Spinal cord (tissue), 9 donors: ENCODE measurements at regions not wholly inside any gene's neighbourhood (a gene's known extent, or its start where the extent isn't known, plus 50 kb on each side); places are given as distances from the start of the nearest gene placed in this dataset.
"Not testable (repeated sequence)": the region's sequence is repeated elsewhere in the genome, so short reads cannot be mapped to it uniquely, and the experiment has no call there.

Experiments
- DNase-seq, 6 donors: peaks; one replicate each; pipeline versions ENCODE4 v3.0.0 to v3.0.0-alpha.2; 2013 to 2015; ENCODE audit warnings: low spot score in 6 of 6, low read depth in 4 of 6
- H3K27ac ChIP-seq: one replicate; pipeline ENCODE4 v1.5.1; 2013; ENCODE audit warnings: low read depth, low read length, control low read depth
- H3K27me3 ChIP-seq: one replicate; pipeline ENCODE4 v1.6.1; 2013; ENCODE audit warnings: low read length; ENCODE audit not compliant: control insufficient read depth, insufficient read depth
- H3K36me3 ChIP-seq: one replicate; pipeline ENCODE4 v1.6.1; 2013; ENCODE audit warnings: low read length; ENCODE audit not compliant: control insufficient read depth, insufficient read depth
- H3K4me1 ChIP-seq: one replicate; pipeline ENCODE4 v1.6.1; 2013; ENCODE audit warnings: low read length; ENCODE audit not compliant: control insufficient read depth, insufficient read depth
- H3K4me3 ChIP-seq: one replicate; pipeline ENCODE4 v1.5.1; 2013; ENCODE audit warnings: low read depth, low read length, control low read depth
- H3K9me3 ChIP-seq: one replicate; pipeline ENCODE4 v1.6.1; 2013; ENCODE audit warnings: low read length; ENCODE audit not compliant: control insufficient read depth, insufficient read depth
- WGBS: methylation state at CpG from one replicate; pipeline ENCODE4 v1.1.5; 2013; ENCODE audit warnings: missing lambda C conversion rate; ENCODE audit not compliant: insufficient coverage; 5-methylcytosine and 5-hydroxymethylcytosine counted together
- donor health status: healthy.

- Histone ChIP-seq H3K9me3 (no peaks in the 10 kb centered on the region), H3K27ac (no peak overlapping the region), H3K4me3 (no peak overlapping the region), H3K27me3 (no peaks in the 10 kb centered on the region), H3K4me1 (peaks cover 4% of the 10 kb centered on the region), H3K36me3 (no peaks in the 10 kb centered on the region)
- DNase-seq, result peak in 2 of 6 donors; percentile 27 to 64
These were observed 234.6 kb downstream of the ZNF608 start for GRCh38 chr5:124511791-124512190.

- Histone ChIP-seq H3K4me1 (peaks cover 4% of the 10 kb centered on the region), H3K27ac (no peak overlapping the region), H3K4me3 (no peak overlapping the region), H3K36me3 (no peaks in the 10 kb centered on the region), H3K27me3 (no peaks in the 10 kb centered on the region), H3K9me3 (no peaks in the 10 kb centered on the region)
- DNase-seq, result no peak
- WGBS, result no CpG with 5 or more reads among the region's 2 CpGs
These were observed 238.8 kb downstream of the ZNF608 start for GRCh38 chr5:124507688-124508087.

DNA sequence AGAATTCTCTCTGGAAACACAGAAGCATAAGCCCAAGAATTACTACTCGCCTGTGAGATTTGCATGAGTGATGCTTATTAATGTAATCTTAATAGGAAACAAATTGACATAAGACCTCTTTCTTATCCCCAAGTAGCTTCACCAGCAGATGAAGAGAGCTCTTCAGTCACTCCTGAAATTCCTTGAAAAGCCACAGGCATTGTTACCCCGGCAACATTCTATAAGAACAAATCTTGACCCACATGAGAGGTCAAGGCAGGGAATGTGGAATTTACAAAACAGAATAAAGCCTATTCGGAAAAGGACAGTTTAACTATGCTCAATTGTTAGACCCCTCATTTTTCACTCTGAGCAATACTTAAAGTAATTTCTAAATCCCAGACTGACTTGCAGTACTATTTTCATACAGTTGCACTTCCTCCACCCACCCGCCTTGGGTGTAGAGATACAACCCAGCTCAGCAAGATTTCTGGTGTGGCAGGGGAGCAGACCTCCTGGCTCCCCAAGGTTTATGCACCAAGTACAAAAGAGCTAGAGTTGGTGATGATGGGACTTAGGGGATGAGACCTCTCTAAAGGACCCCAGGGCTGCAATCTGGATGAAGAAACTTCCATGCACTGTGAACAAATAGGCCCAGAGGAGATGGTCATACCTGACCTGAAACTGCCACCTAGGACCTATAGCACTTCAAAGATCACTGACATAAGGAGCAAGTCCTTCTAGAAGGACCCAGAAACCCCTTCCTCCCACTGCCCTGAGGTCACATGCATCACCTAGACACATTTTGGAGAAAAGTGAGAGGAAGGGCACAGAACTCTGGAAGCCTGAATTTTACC lies 242.1 kb downstream of the ZNF608 start:
- Histone ChIP-seq H3K27ac (no peak overlapping the region), H3K4me3 (no peak overlapping the region), H3K36me3 (no peaks in the 10 kb centered on the region), H3K4me1 (no peaks in the 10 kb centered on the region), H3K27me3 (no peaks in the 10 kb centered on the region), H3K9me3 (no peaks in the 10 kb centered on the region)
- no peak for DNase-seq
- 40% methylated on average over 1 of the region's 4 CpGs for WGBS

GRCh38 chr5:124502551-124502950 lies 243.9 kb downstream of the ZNF608 start:
- H3K27me3 ChIP-seq, result no peaks in the 10 kb centered on the region
- 87% methylated on average over 3 of the region's 5 CpGs for WGBS
- no peaks in the 10 kb centered on the region for H3K36me3 ChIP-seq
- H3K9me3 ChIP-seq, result no peaks in the 10 kb centered on the region
- H3K27ac ChIP-seq, result no peak overlapping the region
- H3K4me1 ChIP-seq, result no peaks in the 10 kb centered on the region
- no peak for DNase-seq
- no peak overlapping the region for H3K4me3 ChIP-seq

DNA sequence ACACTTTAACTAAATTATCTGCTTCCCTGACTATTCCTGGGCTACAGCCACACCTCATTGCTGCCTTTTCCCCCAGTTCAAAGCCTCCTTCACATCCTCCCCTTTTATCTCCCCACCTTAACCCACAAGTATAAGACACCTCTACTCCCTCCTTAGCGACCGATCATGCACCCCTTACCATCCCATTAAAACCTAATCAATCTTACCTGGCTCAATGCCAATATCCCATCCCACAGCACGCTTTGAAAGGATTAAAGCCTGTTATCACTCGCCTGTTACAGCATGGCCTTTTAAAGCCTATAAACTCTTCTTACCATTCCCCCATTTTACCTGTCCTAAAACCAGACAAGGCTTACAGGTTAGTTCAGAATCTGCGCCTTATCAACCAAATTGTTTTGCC lies 246.6 kb downstream of the ZNF608 start:
- not testable (repeated sequence) for DNase-seq, H3K4me3 ChIP-seq, H3K27me3 ChIP-seq, H3K36me3 ChIP-seq, H3K27ac ChIP-seq, H3K4me1 ChIP-seq, H3K9me3 ChIP-seq
- 65% methylated on average over 3 of the region's 5 CpGs for WGBS

DNA sequence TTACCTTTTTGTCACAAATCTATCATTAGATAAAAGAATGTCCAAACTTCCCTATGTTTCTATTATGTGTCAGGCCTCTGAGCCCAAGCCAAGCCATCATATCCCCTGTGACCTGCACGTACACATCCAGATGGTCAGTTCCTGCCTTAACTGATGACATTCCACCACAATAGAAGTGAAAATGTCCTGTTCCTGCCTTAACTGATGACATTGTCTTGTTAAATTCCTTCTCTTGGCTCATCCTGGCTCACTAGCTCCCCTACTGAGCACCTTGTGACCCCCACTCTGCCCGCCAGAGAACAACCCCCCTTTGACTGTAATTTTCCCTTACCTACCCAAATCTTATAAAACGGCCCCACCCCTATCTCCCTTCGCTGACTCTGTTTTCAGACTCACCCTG lies 249.5 kb downstream of the ZNF608 start:
- H3K4me3 ChIP-seq, H3K36me3 ChIP-seq, H3K27ac ChIP-seq, H3K4me1 ChIP-seq, H3K9me3 ChIP-seq, DNase-seq, H3K27me3 ChIP-seq: not testable (repeated sequence)
- WGBS, result 84% methylated on average over 4 of the region's 4 CpGs

GRCh38 chr5:124494540-124495116 lies 251.8 kb downstream of the ZNF608 start:
- Histone ChIP-seq H3K27me3 (no peaks in the 10 kb centered on the region), H3K27ac (no peak overlapping the region), H3K9me3 (peaks cover 3% of the 10 kb centered on the region), H3K36me3 (no peaks in the 10 kb centered on the region), H3K4me1 (no peaks in the 10 kb centered on the region), H3K4me3 (no peak overlapping the region)
- DNase-seq, result no peak
- 100% methylated on average over 1 of the region's 2 CpGs for WGBS

DNA sequence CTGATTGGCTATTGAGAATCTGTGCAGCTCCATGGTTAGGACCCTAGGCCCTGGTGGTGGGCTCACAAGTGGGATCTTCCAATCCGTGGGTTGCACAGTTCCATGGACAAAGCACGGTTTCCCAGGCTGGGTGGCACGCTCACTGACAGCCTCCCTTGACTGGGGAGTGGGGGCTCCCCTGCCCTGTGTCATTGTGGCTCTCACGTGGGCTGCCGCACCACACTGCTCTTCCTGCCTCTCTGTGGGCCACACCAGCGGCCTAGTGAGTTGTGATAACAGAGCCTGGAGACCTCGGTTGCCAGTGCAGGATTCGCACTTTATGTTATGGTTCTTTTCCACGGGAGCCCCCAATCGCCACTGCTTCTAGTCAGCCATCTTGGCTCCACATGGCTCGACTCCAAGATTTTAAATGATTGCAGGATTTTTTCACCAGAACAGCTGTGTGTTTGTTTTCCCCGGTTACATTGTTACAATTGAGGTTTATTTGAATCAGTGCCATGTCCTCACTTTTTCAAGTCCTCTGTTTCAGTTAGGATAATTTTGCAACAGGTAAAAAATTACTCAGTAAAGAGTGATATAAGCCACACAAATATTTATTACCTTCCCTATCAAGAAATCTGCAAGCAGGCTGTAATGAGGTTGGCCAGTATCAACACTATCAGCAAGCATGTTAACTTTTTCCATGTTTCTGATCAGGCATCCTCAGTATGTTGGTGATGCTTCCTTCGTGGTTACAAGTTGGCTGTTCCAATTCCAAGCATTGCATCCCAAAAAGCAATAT lies 253.8 kb downstream of the ZNF608 start:
- no peaks in the 10 kb centered on the region for H3K4me1 ChIP-seq
- WGBS, result 96% methylated on average over 10 of the region's 13 CpGs
- peaks cover 3% of the 10 kb centered on the region for H3K9me3 ChIP-seq
- no peak for DNase-seq
- no peak overlapping the region for H3K27ac ChIP-seq
- no peak overlapping the region for H3K4me3 ChIP-seq
- H3K36me3 ChIP-seq, result no peaks in the 10 kb centered on the region
- H3K27me3 ChIP-seq, result no peaks in the 10 kb centered on the region

GRCh38 chr5:124490315-124490714 lies 256.1 kb downstream of the ZNF608 start:
- H3K4me1 ChIP-seq, H3K9me3 ChIP-seq, H3K4me3 ChIP-seq, DNase-seq, H3K27me3 ChIP-seq, H3K27ac ChIP-seq, H3K36me3 ChIP-seq: not testable (repeated sequence)
- WGBS, result no CpG with 5 or more reads among the region's 2 CpGs
